ENCODE measurements at regions not wholly inside any gene's neighbourhood (a gene's known extent, or its start where the extent isn't known, plus 50 kb on each side); places are given as distances from the start of the nearest gene placed in this dataset.

- DNase-seq: no peak
- no peaks in the 10 kb centered on the region for H3K4me1 ChIP-seq
- no peak for TF ChIP-seq POLR2A (IDR thresholded peaks at IDR 0.05)
- TF ChIP-seq CTCF (IDR thresholded peaks at IDR 0.05): no peak
- no peaks in the 10 kb centered on the region for H3K36me3 ChIP-seq
- no peak overlapping the region for H3K4me3 ChIP-seq
- no peaks in the 10 kb centered on the region for H3K9me3 ChIP-seq
- H3K27ac ChIP-seq: no peak overlapping the region
- H3K27me3 ChIP-seq: no peaks in the 10 kb centered on the region
These were observed 365.1 kb upstream of the TRPC7 start for GRCh38 chr5:136730426-136730825.

GRCh38 chr5:136729901-136730355 lies 364.6 kb upstream of the TRPC7 start:
- Histone ChIP-seq H3K4me1 (no peaks in the 10 kb centered on the region), H3K27ac (no peak overlapping the region), H3K9me3 (no peaks in the 10 kb centered on the region), H3K36me3 (no peaks in the 10 kb centered on the region), H3K4me3 (no peak overlapping the region), H3K27me3 (no peaks in the 10 kb centered on the region)
- DNase-seq: no peak
- TF ChIP-seq CTCF (IDR thresholded peaks at IDR 0.05) (no peak), POLR2A (IDR thresholded peaks at IDR 0.05) (no peak)

- DNase-seq: no peak
- H3K4me1 ChIP-seq: no peaks in the 10 kb centered on the region
- H3K36me3 ChIP-seq: no peaks in the 10 kb centered on the region
These were observed 361.2 kb upstream of the TRPC7 start for GRCh38 chr5:136726506-136726905.

GRCh38 chr5:136724161-136724560 lies 358.8 kb upstream of the TRPC7 start:
- Histone ChIP-seq H3K27me3 (no peaks in the 10 kb centered on the region), H3K9me3 (no peaks in the 10 kb centered on the region), H3K4me1 (no peaks in the 10 kb centered on the region), H3K27ac (no peak overlapping the region), H3K4me3 (no peak overlapping the region), H3K36me3 (no peaks in the 10 kb centered on the region)
- no peak for DNase-seq
- TF ChIP-seq POLR2A (IDR thresholded peaks at IDR 0.05) (no peak), CTCF (IDR thresholded peaks at IDR 0.05) (no peak)

More at GRCh38 chr5:136726506-136726905, 361.2 kb upstream of the TRPC7 start:
- no peak overlapping the region for H3K27ac ChIP-seq
- H3K4me3 ChIP-seq: no peak overlapping the region
- no peaks in the 10 kb centered on the region for H3K9me3 ChIP-seq
- TF ChIP-seq CTCF (IDR thresholded peaks at IDR 0.05) (no peak), POLR2A (IDR thresholded peaks at IDR 0.05) (no peak)
- H3K27me3 ChIP-seq: no peaks in the 10 kb centered on the region

- Histone ChIP-seq H3K4me1 (no peaks in the 10 kb centered on the region), H3K4me3 (no peak overlapping the region), H3K9me3 (no peaks in the 10 kb centered on the region), H3K27me3 (no peaks in the 10 kb centered on the region), H3K36me3 (no peaks in the 10 kb centered on the region), H3K27ac (no peak overlapping the region)
- DNase-seq: no peak
- TF ChIP-seq CTCF (IDR thresholded peaks at IDR 0.05) (no peak), POLR2A (IDR thresholded peaks at IDR 0.05) (no peak)
These were observed 357.2 kb upstream of the TRPC7 start for GRCh38 chr5:136722581-136722980.

- TF ChIP-seq POLR2A (IDR thresholded peaks at IDR 0.05): no peak
- no peak for TF ChIP-seq CTCF (IDR thresholded peaks at IDR 0.05)
- H3K36me3 ChIP-seq: no peaks in the 10 kb centered on the region
- no peak for DNase-seq
- no peaks in the 10 kb centered on the region for H3K9me3 ChIP-seq
- H3K4me3 ChIP-seq: no peak overlapping the region
- H3K4me1 ChIP-seq: no peaks in the 10 kb centered on the region
- H3K27ac ChIP-seq: no peak overlapping the region
- no peaks in the 10 kb centered on the region for H3K27me3 ChIP-seq
These were observed 356.7 kb upstream of the TRPC7 start for GRCh38 chr5:136722086-136722485.

Data from Peyer's patch (tissue), 4 donors.